Progenitor cell of endocrine pancreas (in vitro differentiated cells): ENCODE measurements at regions not wholly inside any gene's neighbourhood (a gene's known extent, or its start where the extent isn't known, plus 50 kb on each side); places are given as distances from the start of the nearest gene placed in this dataset.

ENCODE experiments used
- DNase-seq: peaks from one replicate; pipeline ENCODE4 v3.0.0; 2021; ENCODE audit warnings: low spot score; ENCODE audit not compliant: unreplicated experiment
- H3K27ac Mint-ChIP-seq: 2 replicates; pipeline ENCODE4 v1.8.0; 2021; ENCODE audit warnings: mild to moderate bottlenecking, moderate library complexity, mixed read lengths
- H3K27me3 Mint-ChIP-seq: 2 replicates; pipeline ENCODE4 v1.8.0; 2021; ENCODE audit warnings: mixed read lengths
- H3K36me3 Mint-ChIP-seq: 2 replicates; pipeline ENCODE4 v1.8.0; 2022; ENCODE audit warnings: mixed read lengths; ENCODE audit not compliant: insufficient read depth
- H3K4me1 Mint-ChIP-seq: 2 replicates; pipeline ENCODE4 v1.8.0; 2021; ENCODE audit warnings: low read depth, mixed read lengths
- H3K4me3 Mint-ChIP-seq: 2 replicates; pipeline ENCODE4 v1.8.0; 2021; ENCODE audit warnings: low read depth, mild to moderate bottlenecking, moderate library complexity, mixed read lengths
- H3K9me3 Mint-ChIP-seq: 2 replicates; pipeline ENCODE4 v1.8.0; 2021; ENCODE audit warnings: low read depth, mixed read lengths
- CTCF ChIP-seq: fragments of 200-600 bp; sonication (generic); IDR thresholded peaks from one replicate; pipeline ENCODE4 v1.5.0; 2021; ENCODE audit warnings: antibody characterized with exemption, mild to moderate bottlenecking; ENCODE audit not compliant: unreplicated experiment

- DNase-seq = no peak
- Mint-ChIP-seq H3K27ac (no peak overlapping the region), H3K27me3 (no peaks in the 10 kb centered on the region), H3K36me3 (no peaks in the 10 kb centered on the region), H3K4me3 (no peak overlapping the region), H3K4me1 (peaks cover 10% of the 10 kb centered on the region), H3K9me3 (peaks cover 2% of the 10 kb centered on the region)
- no peak for TF ChIP-seq CTCF
Observed at GRCh38 chr15:96153929-96154328, 176.6 kb upstream of the NR2F2 start.

- Mint-ChIP-seq H3K27ac (no peak overlapping the region), H3K27me3 (peaks cover 3% of the 10 kb centered on the region), H3K4me3 (no peak overlapping the region), H3K9me3 (peaks cover 3% of the 10 kb centered on the region), H3K4me1 (peaks cover 14% of the 10 kb centered on the region), H3K36me3 (no peaks in the 10 kb centered on the region)
- TF ChIP-seq CTCF = no peak
- DNase-seq = no peak
Observed at GRCh38 chr15:96158938-96159337, 171.6 kb upstream of the NR2F2 start.

GRCh38 chr15:96160269-96160668 lies 170.2 kb upstream of the NR2F2 start:
- no peak for TF ChIP-seq CTCF
- Mint-ChIP-seq H3K4me1 (peaks cover 19% of the 10 kb centered on the region), H3K27me3 (peaks cover 3% of the 10 kb centered on the region), H3K27ac (no peak overlapping the region), H3K36me3 (no peaks in the 10 kb centered on the region), H3K4me3 (no peak overlapping the region), H3K9me3 (peaks cover 3% of the 10 kb centered on the region)
- DNase-seq = no peak

- Mint-ChIP-seq H3K4me3 (no peak overlapping the region), H3K36me3 (no peaks in the 10 kb centered on the region), H3K27me3 (peaks cover 3% of the 10 kb centered on the region), H3K27ac (no peak overlapping the region), H3K4me1 (peaks cover 20% of the 10 kb centered on the region), H3K9me3 (peaks cover 3% of the 10 kb centered on the region)
- TF ChIP-seq CTCF = no peak
- DNase-seq = no peak
Observed at GRCh38 chr15:96160800-96161199, 169.7 kb upstream of the NR2F2 start.

- Mint-ChIP-seq H3K4me1 (peaks cover 34% of the 10 kb centered on the region), H3K27ac (no peak overlapping the region), H3K4me3 (no peak overlapping the region), H3K9me3 (peaks cover 3% of the 10 kb centered on the region), H3K36me3 (no peaks in the 10 kb centered on the region), H3K27me3 (peaks cover 3% of the 10 kb centered on the region)
- DNase-seq = no peak
- TF ChIP-seq CTCF = no peak
Observed at GRCh38 chr15:96162322-96162721, 168.2 kb upstream of the NR2F2 start.
